Upper lobe of left lung (tissue), 6 donors: ENCODE measurements at regions not wholly inside any gene's neighbourhood (a gene's known extent, or its start where the extent isn't known, plus 50 kb on each side); places are given as distances from the start of the nearest gene placed in this dataset.
A peak's percentile ranks its signal among the peaks of the same experiment; 100 is the strongest.

ENCODE experiments used
- ATAC-seq, 2 donors: fragments of 200-7000 bp; cut with Tn5 transposase; one replicate each; pipeline ENCODE4 v1.9.1; 2022; ENCODE audit warnings: mild to moderate bottlenecking in 2 of 2, moderate library complexity in 2 of 2; ENCODE audit not compliant: low FRiP score in 2 of 2
- DNase-seq, 2 donors: peaks; one replicate each; pipeline ENCODE4 v3.0.0-alpha.2; 2019 to 2020
- H3K27ac ChIP-seq, 4 donors: fragments of 200-600 bp; sonication (generic); one replicate each; pipeline ENCODE4 v1.5.1; 2016 to 2019
- H3K27me3 ChIP-seq, 4 donors: fragments of 200-600 bp; sonication (generic); one replicate each; pipeline ENCODE4 v1.5.1; 2017 to 2019
- H3K36me3 ChIP-seq, 4 donors: fragments of 200-600 bp; sonication (generic); one replicate each; pipeline ENCODE4 v1.5.1; 2016 to 2019
- H3K4me1 ChIP-seq, 4 donors: fragments of 200-600 bp; sonication (generic); one replicate each; pipeline ENCODE4 v1.5.1; 2018 to 2019
- H3K4me3 ChIP-seq, 4 donors: fragments of 200-600 bp; sonication (generic); one replicate each; pipeline ENCODE4 v1.5.1; 2017 to 2019; ENCODE audit warnings: mild to moderate bottlenecking in 2 of 4, moderate library complexity in 1 of 4
- H3K9me3 ChIP-seq, 4 donors: fragments of 200-600 bp; sonication (generic); one replicate each; pipeline ENCODE4 v1.5.1; 2018 to 2019
- EP300 ChIP-seq, 4 donors: sonication (generic); formaldehyde crosslinking; IDR thresholded peaks; one replicate each; pipeline ENCODE4 v1.5.1; 2017; ENCODE audit warnings: antibody characterized with exemption in 4 of 4, control low read depth in 2 of 4
- POLR2A ChIP-seq, 4 donors: fragments of 450-650 bp; IDR thresholded peaks; one replicate each; pipeline ENCODE4 v1.5.1; 2016 to 2017; ENCODE audit warnings: antibody characterized with exemption in 4 of 4, mild to moderate bottlenecking in 2 of 4
- POLR2AphosphoS5 ChIP-seq, 2 donors: sonication (generic); formaldehyde crosslinking; IDR thresholded peaks; one replicate each; pipeline ENCODE4 v1.5.1; 2017; ENCODE audit warnings: antibody characterized with exemption in 2 of 2
- WGBS, 2 donors: methylation state at CpG; one replicate each; pipeline ENCODE4 v1.1.5; 2017 to 2018; 5-methylcytosine and 5-hydroxymethylcytosine counted together
- TF ChIP-seq, protein P1 (sequence below), 6 experiments: fragments of 450-650 bp in 4 of 6; fragments of 200-600 bp in 2 of 6; sonication (generic) in 2 of 6; IDR thresholded peaks; one replicate each; pipeline ENCODE4 v1.5.1; 2016 to 2019; ENCODE audit warnings: antibody characterized with exemption in 6 of 6
- donor health status: DM: no; HTN: no; CAD: no; lungs with moderate emphysema.
- donor health status: DM: no; HTN: yes; CAD: no; lungs with severe emphysema.

DNA sequence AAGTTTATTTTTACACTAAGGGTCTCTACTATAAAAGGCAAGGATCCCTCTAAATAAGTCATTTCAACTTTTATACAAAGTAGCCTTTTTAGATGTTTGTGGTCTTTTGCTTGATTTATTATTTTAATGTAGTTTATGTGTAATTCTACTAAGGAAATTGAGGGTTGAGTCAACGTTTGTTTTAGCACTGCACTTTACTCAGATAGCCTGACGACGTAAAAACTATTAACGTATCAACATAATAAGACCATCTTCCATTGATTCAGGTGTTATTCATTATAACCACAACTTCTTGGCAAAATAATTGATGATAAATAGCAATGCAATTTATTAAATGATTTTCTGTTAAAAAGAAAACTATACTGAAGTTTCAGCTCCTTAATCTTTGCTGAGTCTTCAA, 1103.6 kb upstream of the ACVR2A start:
- DNase-seq (no peak), ATAC-seq (no peak)
- no peaks in the 10 kb centered on the region for H3K4me1 ChIP-seq
- no peak overlapping the region for H3K4me3 ChIP-seq
- WGBS, 2 donors = 60 to 75% methylated on average over 4 of the region's 4 CpGs
- no peaks in the 10 kb centered on the region for H3K9me3 ChIP-seq
- no peak overlapping the region for H3K27ac ChIP-seq
- H3K36me3 ChIP-seq = no peaks in the 10 kb centered on the region
- TF ChIP-seq, protein P1, sequence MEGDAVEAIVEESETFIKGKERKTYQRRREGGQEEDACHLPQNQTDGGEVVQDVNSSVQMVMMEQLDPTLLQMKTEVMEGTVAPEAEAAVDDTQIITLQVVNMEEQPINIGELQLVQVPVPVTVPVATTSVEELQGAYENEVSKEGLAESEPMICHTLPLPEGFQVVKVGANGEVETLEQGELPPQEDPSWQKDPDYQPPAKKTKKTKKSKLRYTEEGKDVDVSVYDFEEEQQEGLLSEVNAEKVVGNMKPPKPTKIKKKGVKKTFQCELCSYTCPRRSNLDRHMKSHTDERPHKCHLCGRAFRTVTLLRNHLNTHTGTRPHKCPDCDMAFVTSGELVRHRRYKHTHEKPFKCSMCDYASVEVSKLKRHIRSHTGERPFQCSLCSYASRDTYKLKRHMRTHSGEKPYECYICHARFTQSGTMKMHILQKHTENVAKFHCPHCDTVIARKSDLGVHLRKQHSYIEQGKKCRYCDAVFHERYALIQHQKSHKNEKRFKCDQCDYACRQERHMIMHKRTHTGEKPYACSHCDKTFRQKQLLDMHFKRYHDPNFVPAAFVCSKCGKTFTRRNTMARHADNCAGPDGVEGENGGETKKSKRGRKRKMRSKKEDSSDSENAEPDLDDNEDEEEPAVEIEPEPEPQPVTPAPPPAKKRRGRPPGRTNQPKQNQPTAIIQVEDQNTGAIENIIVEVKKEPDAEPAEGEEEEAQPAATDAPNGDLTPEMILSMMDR (IDR thresholded peaks at IDR 0.05) = no peak
- TF ChIP-seq EP300 (IDR thresholded peaks at IDR 0.05) (no peak), POLR2AphosphoS5 (IDR thresholded peaks at IDR 0.05) (no peak), POLR2A (IDR thresholded peaks at IDR 0.05) (no peak)
- no peaks in the 10 kb centered on the region for H3K27me3 ChIP-seq

DNA sequence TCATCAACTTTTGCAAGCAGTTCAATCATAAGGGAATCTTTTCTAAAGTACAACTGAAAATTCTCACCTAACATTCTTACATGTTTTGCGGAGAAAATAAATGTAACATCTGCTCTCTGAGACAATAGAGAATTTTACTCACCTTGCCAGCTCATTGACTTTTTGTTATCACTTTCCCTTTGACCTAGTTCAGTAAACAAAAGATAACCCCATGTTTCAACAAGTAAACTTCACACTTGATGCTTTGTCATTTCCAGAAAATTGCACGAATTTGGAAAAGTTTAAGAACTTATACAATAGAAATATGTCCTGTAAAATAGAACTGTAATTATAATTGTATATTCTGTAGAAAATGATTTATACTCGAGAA, 1110.0 kb upstream of the ACVR2A start:
- no peaks in the 10 kb centered on the region for H3K27me3 ChIP-seq
- H3K4me1 ChIP-seq = no peaks in the 10 kb centered on the region
- TF ChIP-seq POLR2AphosphoS5 (IDR thresholded peaks at IDR 0.05) (no peak), EP300 (IDR thresholded peaks at IDR 0.05) (no peak), POLR2A (IDR thresholded peaks at IDR 0.05) (no peak)
- TF ChIP-seq, protein P1 (IDR thresholded peaks at IDR 0.05) = no peak
- ATAC-seq = no peak
- no peak for DNase-seq
- no peak overlapping the region for H3K4me3 ChIP-seq
- H3K9me3 ChIP-seq = no peaks in the 10 kb centered on the region
- H3K36me3 ChIP-seq = no peaks in the 10 kb centered on the region
- no peak overlapping the region for H3K27ac ChIP-seq
- 56 to 66% methylated on average over 3 of the region's 3 CpGs for WGBS, 2 donors

DNA sequence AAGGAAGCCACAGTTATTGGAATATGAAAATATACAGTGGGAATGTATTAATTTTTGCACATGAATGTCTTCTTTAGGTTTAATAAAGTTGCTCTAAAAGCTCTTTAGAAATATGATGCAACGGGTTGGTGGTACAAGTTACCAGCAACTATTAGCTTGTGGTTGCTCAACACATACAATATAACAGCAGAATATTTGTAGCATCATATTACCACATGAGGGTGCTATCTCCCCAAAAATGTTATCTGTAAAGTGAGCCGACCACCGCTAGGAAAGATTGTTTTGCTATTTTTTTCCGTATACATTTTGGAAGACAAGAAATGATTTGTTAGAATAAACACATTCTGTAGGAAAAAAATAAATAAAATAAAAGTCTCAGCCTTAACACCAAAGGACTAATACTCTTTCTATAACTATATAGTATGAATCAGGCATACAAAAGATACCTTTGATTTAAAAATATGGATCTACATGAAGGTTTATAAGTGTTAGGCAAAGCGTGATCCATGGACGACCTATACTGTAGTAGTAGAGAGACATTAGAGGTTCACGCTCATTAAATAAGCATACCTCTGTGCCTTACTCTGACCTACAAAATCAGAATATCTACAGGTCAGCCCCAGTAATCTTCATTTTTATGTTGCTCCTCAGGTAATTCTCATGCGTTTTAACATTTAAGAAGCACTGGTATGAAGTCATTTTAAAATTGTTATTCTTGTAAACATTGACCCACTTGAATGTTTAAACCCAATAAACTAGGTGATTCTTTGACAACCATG, 1110.6 kb upstream of the ACVR2A start:
- ATAC-seq (peak in 1 of 2 donors; percentile 75), DNase-seq (no peak)
- Histone ChIP-seq H3K4me1 (no peaks in the 10 kb centered on the region), H3K9me3 (no peaks in the 10 kb centered on the region), H3K36me3 (no peaks in the 10 kb centered on the region), H3K27ac (no peak overlapping the region), H3K27me3 (no peaks in the 10 kb centered on the region), H3K4me3 (no peak overlapping the region)
- no peak for TF ChIP-seq EP300 (IDR thresholded peaks at IDR 0.05)
- no peak for TF ChIP-seq POLR2AphosphoS5 (IDR thresholded peaks at IDR 0.05)
- TF ChIP-seq, protein P1 (IDR thresholded peaks at IDR 0.05) = peak in 4 of 6 experiments; percentile 12 to 56 (median 48)
- 26 to 27% methylated on average over 8 of the region's 8 CpGs for WGBS, 2 donors

DNA sequence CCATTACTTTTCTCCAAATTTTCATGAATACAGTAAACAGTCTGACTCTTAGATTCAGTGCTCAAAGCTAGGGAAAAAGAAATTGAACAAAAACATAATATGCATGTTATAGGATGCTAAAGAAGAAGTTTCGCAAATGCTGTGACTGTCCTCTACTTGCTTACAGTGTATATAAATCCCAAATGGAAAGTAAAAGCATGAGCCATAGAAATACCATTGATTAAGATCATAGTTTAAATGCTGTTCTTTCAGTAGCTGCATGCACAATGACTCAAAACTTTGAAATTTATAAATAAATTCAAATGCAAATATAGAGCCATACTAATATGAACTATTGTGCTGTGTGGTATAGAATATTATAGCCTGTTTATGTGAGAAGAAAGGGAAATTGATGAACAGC, 1113.9 kb upstream of the ACVR2A start:
- no peak for ATAC-seq
- H3K36me3 ChIP-seq = no peaks in the 10 kb centered on the region
- no peak overlapping the region for H3K27ac ChIP-seq

More for the DNA sequence above, 1113.9 kb upstream of the ACVR2A start:
- no peak for DNase-seq
- Histone ChIP-seq H3K27me3 (no peaks in the 10 kb centered on the region), H3K9me3 (no peaks in the 10 kb centered on the region), H3K4me1 (no peaks in the 10 kb centered on the region), H3K4me3 (no peak overlapping the region)
- WGBS, 2 donors = 90 to 97% methylated on average over 1 of the region's 1 CpG
- TF ChIP-seq, protein P1 (IDR thresholded peaks at IDR 0.05) = no peak
- TF ChIP-seq POLR2AphosphoS5 (IDR thresholded peaks at IDR 0.05) (no peak), POLR2A (IDR thresholded peaks at IDR 0.05) (no peak), EP300 (IDR thresholded peaks at IDR 0.05) (no peak)
